K562 (cell line): ENCODE measurements at regions not wholly inside any gene's neighbourhood (a gene's known extent, or its start where the extent isn't known, plus 50 kb on each side); places are given as distances from the start of the nearest gene placed in this dataset.

ENCODE experiments used
- ATAC-seq: fragments of 200-7000 bp; cut with Tn5 transposase; 3 replicates; pipeline ENCODE4 v1.9.1; 2020; ENCODE audit warnings: moderate library complexity
- BruUV-seq: library from RNA; stranded (reverse); fragments of 400-500 nt; replicated peaks from 2 replicates; lab custom pipeline; 2021; lab: Mats Ljungman, UMichigan
- CTCF ChIA-PET: fragments of 300-600 bp; formaldehyde crosslinking; extraction: SDS; loops from one replicate; lab custom pipeline; 2021; ENCODE audit warnings: low intra/inter-chr PET ratio; lab: Yijun Ruan, JAX
- POLR2A ChIA-PET: fragments of 300-600, 350-650 bp; sonication (Branson Sonifier 250); formaldehyde crosslinking; extraction: SDS; loops from one replicate; lab custom pipeline; 2021; ENCODE audit warnings: antibody characterized with exemption, inconsistent platforms; lab: Yijun Ruan, JAX
- DNase-seq, 4 experiments: peaks; one replicate each; pipeline versions ENCODE4 v3.0.0 to v3.0.0-alpha.2; 2011 to 2018; ENCODE audit warnings: low spot score in 3 of 4, mixed read lengths in 3 of 4; ENCODE audit errors: extremely low read depth in 1 of 4
- FAIRE-seq: peaks from 2 replicates; lab custom pipeline; 2011; peaks lifted over from hg19 to GRCh38; lab: Jason Lieb, UNC
- H2AFZ ChIP-seq: 2 replicates; pipeline ENCODE4 v1.6.0; 2011; ENCODE audit warnings: low read depth, low read length, control low read depth, inconsistent platforms
- H3K27ac ChIP-seq: fragments of 200-600 bp; 3 replicates; pipeline ENCODE4 v1.8.0; 2011; ENCODE audit warnings: low read depth, mild to moderate bottlenecking, control low read depth, inconsistent platforms, low read length, moderate library complexity, mixed read lengths; ENCODE audit errors: extremely low read depth
- H3K27me3 ChIP-seq, 2 experiments: fragments of 300-600 bp in 1 of 2; 2 replicates in 1 of 2; 3 replicates in 1 of 2; pipeline versions ENCODE4 v1.6.0 to v1.8.0; 2011; ENCODE audit warnings: inconsistent platforms in 2 of 2, low read length in 2 of 2, mild to moderate bottlenecking in 1 of 2, mixed read lengths in 1 of 2, moderate library complexity in 1 of 2; ENCODE audit not compliant: control insufficient read depth in 2 of 2, insufficient read depth in 2 of 2
- H3K36me3 ChIP-seq: fragments of 300-600 bp; 3 replicates; pipeline ENCODE4 v1.8.0; 2011; ENCODE audit warnings: mild to moderate bottlenecking, low read length, inconsistent platforms; ENCODE audit not compliant: control insufficient read depth, insufficient read depth
- H3K4me1 ChIP-seq, 2 experiments: fragments of 200-600 bp in 1 of 2; replicated peaks in 1 of 2; 2 replicates in 1 of 2; 3 replicates in 1 of 2; pipeline versions ENCODE4 v1.5.1 to v1.8.0; 2011; ENCODE audit warnings: inconsistent platforms in 2 of 2, low read length in 2 of 2, mild to moderate bottlenecking in 1 of 2, mixed read lengths in 1 of 2, moderate library complexity in 1 of 2; ENCODE audit not compliant: control insufficient read depth in 2 of 2, insufficient read depth in 2 of 2
- H3K4me2 ChIP-seq: 2 replicates; pipeline ENCODE4 v1.6.1; 2011; ENCODE audit warnings: low read length, control low read depth, inconsistent platforms, mixed read lengths; ENCODE audit not compliant: insufficient read depth
- H3K4me3 ChIP-seq: fragments of 200-600 bp; sonication (generic), shearing (Covaris generic); 2 replicates; pipeline ENCODE4 v1.5.1; 2016; ENCODE audit warnings: control low read depth, inconsistent platforms
- H3K79me2 ChIP-seq: fragments of 200-600 bp; 3 replicates; pipeline ENCODE4 v1.8.0; 2011; ENCODE audit warnings: low read length, inconsistent platforms; ENCODE audit not compliant: control insufficient read depth, insufficient read depth
- H3K9ac ChIP-seq, 2 experiments: 2 replicates each; pipeline versions ENCODE4 v1.6.0 to v1.6.1; 2011; ENCODE audit warnings: low read depth in 2 of 2, low read length in 2 of 2, control low read depth in 1 of 2, inconsistent platforms in 1 of 2, mild to moderate bottlenecking in 1 of 2, mixed read lengths in 1 of 2; ENCODE audit not compliant: insufficient read depth in 1 of 2
- H3K9me1 ChIP-seq: one replicate; pipeline ENCODE4 v1.6.0; 2011; ENCODE audit warnings: inconsistent platforms, mild to moderate bottlenecking, low read length, moderate library complexity; ENCODE audit not compliant: control insufficient read depth, insufficient read depth
- H3K9me3 ChIP-seq: replicated peaks from 2 replicates; pipeline ENCODE4 v1.5.1; 2011; ENCODE audit warnings: low read depth, low read length, inconsistent platforms; ENCODE audit not compliant: control insufficient read depth, insufficient read depth
- H4K20me1 ChIP-seq: replicated peaks from 2 replicates; pipeline ENCODE4 v1.6.1; 2011; ENCODE audit warnings: low read length, inconsistent platforms, mixed read lengths; ENCODE audit not compliant: control insufficient read depth, insufficient read depth
- CBX5 ChIP-seq: IDR thresholded peaks from 2 replicates; pipeline ENCODE4 v1.6.1; 2014; ENCODE audit warnings: low read depth, borderline replicate concordance
- ETV6 ChIP-seq, 3 experiments: fragments of 150-350 bp in 1 of 3; sonication (generic) in 1 of 3; formaldehyde crosslinking in 1 of 3; IDR thresholded peaks; 2 replicates each; pipeline versions ENCODE4 v1.6.1 to v1.8.0; 2014 to 2022; ENCODE audit warnings: borderline replicate concordance in 2 of 3, low read depth in 2 of 3, antibody characterized with exemption in 1 of 3, low read length in 1 of 3, mild to moderate bottlenecking in 1 of 3, missing genetic modification reagents in 1 of 3
- HDAC6 ChIP-seq: IDR thresholded peaks from 2 replicates; pipeline ENCODE4 v1.6.1; 2012; ENCODE audit warnings: low read depth, mild to moderate bottlenecking, control low read depth, inconsistent platforms, low read length, moderate library complexity
- PCBP1 ChIP-seq: fragments of 200-400 bp; formaldehyde crosslinking; IDR thresholded peaks from 2 replicates; pipeline ENCODE4 v1.6.1; 2018; ENCODE audit warnings: mild to moderate bottlenecking, low read depth, low read length; ENCODE audit not compliant: poor library complexity, severe bottlenecking
- PTTG1 ChIP-seq: fragments of 450-650 bp; IDR thresholded peaks from 2 replicates; pipeline ENCODE4 v1.6.1; 2016; ENCODE audit warnings: low read depth, mild to moderate bottlenecking, missing genetic modification characterization, missing compliant biosample characterization
- SIN3A ChIP-seq, 2 experiments: fragments of 150-350 bp in 1 of 2; IDR thresholded peaks; 2 replicates each; pipeline ENCODE4 v1.6.1; 2011 to 2016; ENCODE audit warnings: borderline replicate concordance in 2 of 2, low read depth in 2 of 2, low read length in 2 of 2, mild to moderate bottlenecking in 2 of 2, moderate library complexity in 2 of 2; ENCODE audit not compliant: control insufficient read depth in 1 of 2
- SMARCB1 ChIP-seq: IDR thresholded peaks from 2 replicates; pipeline ENCODE4 v1.6.1; 2011; ENCODE audit warnings: improper control_type of control experiment, low read depth; ENCODE audit not compliant: insufficient read length
- SREBF2 ChIP-seq: sonication (generic); formaldehyde crosslinking; IDR thresholded peaks from 2 replicates; pipeline ENCODE4 v1.4.0; 2020; ENCODE audit warnings: mild to moderate bottlenecking, missing genetic modification reagents
- WHSC1 ChIP-seq: IDR thresholded peaks from one replicate; pipeline ENCODE4 v1.6.1; 2012; ENCODE audit warnings: low read length, control low read depth, inconsistent platforms
- WGBS: fragments of 100-300 bp; shearing (Covaris generic); methylation state at CpG from one replicate; pipeline ENCODE4 v1.1.6; 2016; ENCODE audit warnings: low coverage, mixed read lengths; ENCODE audit not compliant: insufficient coverage; ENCODE audit errors: missing lambda C conversion rate; 5-methylcytosine and 5-hydroxymethylcytosine counted together
- in situ Hi-C: fragments of 300-500 bp; cut with MboI; formaldehyde crosslinking; loops from 4 replicates; pipeline ENCODE4 v1.15.0; 2018; ENCODE audit warnings: inconsistent platforms, mixed read lengths
- intact Hi-C: fragments of 100-400 bp; cut with micrococcal nuclease; formaldehyde crosslinking; loops from 2 replicates; pipeline ENCODE4 v1.14.2; 2022
- TF ChIP-seq, protein P1 (sequence below): sonication (generic); IDR thresholded peaks from 2 replicates; pipeline ENCODE4 v1.6.1; 2016

DNA sequence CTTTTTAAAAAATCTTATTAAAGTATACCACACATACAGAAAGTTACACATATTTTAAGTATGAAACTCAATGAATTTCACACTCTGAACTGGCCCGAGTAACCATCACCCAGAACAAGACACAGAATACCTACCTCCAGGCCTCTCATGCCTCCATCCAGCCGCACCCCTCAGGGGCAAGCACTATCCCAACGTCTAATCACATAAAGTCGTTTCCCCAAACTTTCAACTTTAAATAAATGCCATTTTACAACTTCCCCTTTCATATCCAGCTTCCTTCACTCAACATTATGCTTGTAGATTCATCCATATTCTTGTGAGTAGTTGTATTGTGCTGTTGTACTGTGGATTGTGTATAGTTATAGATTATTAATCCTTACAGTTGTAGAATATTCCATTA, 539.1 kb downstream of the CD83 start:
- intact Hi-C loops = no loop called here
- ATAC-seq = no peak
- Histone ChIP-seq H3K4me3 (no peak overlapping the region), H3K27ac (no peak overlapping the region), H3K4me2 (no peak overlapping the region), H3K9me1 (no peaks in the 10 kb centered on the region), H3K9ac (no peak overlapping the region), H3K79me2 (no peaks in the 10 kb centered on the region), H3K9me3 (no peaks in the 10 kb centered on the region), H2AFZ (no peak overlapping the region), H3K4me1 (peaks cover 0 to 25% of the 10 kb centered on the region in 2 experiments; a peak in 3 of 5 replicates)
- DNase-seq = no peak
- ChIA-PET CTCF (no interaction called here), POLR2A (interaction anchor here (0.7 to 1.4 kb wide), 3 partner anchors 13 to 426 kb away, joined by 3 read pairs; no protein-coding TSS in a partner anchor)
- WGBS = 43% methylated on average over 4 of the region's 4 CpGs
- BruUV-seq = no TSS peak
- FAIRE-seq = no peak
- TF ChIP-seq PCBP1 (no peak), SREBF2 (no peak), PTTG1 (no peak), WHSC1 (no peak), ETV6 (IDR thresholded peaks at IDR 0.05; ENCODE audit: borderline replicate concordance in 1 of 2, low read depth in 2 of 2, low read length in 1 of 2) (no peak), ETV6 (CRISPR knock-in tag; IDR thresholded peaks at IDR 0.05; ENCODE audit: borderline replicate concordance) (no peak), HDAC6 (no peak)
- TF ChIP-seq, all 486 proteins: peak for 0
- Histone ChIP-seq H3K36me3 (no peaks in the 10 kb centered on the region), H4K20me1 (no peaks in the 10 kb centered on the region), H3K27me3 (no peaks in the 10 kb centered on the region)
- in situ Hi-C loops = no loop called here

DNA sequence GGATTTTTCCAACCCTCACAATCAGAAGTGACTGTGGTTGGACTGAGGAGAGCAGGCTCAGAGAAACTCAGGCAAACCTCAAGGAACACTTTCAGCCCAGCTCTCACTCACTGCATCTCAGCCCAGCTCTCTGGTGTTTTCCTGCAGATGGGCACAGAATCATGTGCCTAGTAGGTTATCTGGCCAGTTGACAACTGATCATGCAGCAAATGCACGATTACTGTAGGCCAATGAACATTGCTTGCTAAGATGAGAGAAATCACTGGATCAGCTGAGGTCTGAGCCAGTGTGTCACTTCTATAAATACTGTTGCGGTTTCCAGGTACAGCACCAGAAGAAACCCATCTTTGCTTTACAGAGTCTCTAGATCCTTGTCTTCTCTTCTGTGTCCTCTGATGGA, 540.5 kb downstream of the CD83 start:
- ChIA-PET CTCF (no interaction called here), POLR2A (no interaction called here)
- no peak for ATAC-seq
- no peaks in the 10 kb centered on the region for H3K79me2 ChIP-seq
- H2AFZ ChIP-seq = no peak overlapping the region
- no peaks in the 10 kb centered on the region for H3K9me1 ChIP-seq
- BruUV-seq = no TSS peak
- no peak for TF ChIP-seq SIN3A (IDR thresholded peaks at IDR 0.05; ENCODE audit: borderline replicate concordance in 2 of 2, control insufficient read depth in 1 of 2, low read depth in 2 of 2, low read length in 2 of 2)
- no peak for TF ChIP-seq CBX5
- TF ChIP-seq, protein P1, sequence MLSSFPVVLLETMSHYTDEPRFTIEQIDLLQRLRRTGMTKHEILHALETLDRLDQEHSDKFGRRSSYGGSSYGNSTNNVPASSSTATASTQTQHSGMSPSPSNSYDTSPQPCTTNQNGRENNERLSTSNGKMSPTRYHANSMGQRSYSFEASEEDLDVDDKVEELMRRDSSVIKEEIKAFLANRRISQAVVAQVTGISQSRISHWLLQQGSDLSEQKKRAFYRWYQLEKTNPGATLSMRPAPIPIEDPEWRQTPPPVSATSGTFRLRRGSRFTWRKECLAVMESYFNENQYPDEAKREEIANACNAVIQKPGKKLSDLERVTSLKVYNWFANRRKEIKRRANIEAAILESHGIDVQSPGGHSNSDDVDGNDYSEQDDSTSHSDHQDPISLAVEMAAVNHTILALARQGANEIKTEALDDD = no peak
- no peak for TF ChIP-seq SMARCB1
- no peak for DNase-seq
- intact Hi-C loops = no loop called here
- no peak overlapping the region for H3K27ac ChIP-seq
- 24% methylated on average over 2 of the region's 2 CpGs for WGBS
- no peaks in the 10 kb centered on the region for H4K20me1 ChIP-seq
- no peak overlapping the region; a peak in 1 of 4 replicates for H3K9ac ChIP-seq
- H3K4me1 ChIP-seq = peaks cover 0 to 26% of the 10 kb centered on the region in 2 experiments; a peak in 3 of 5 replicates
- H3K4me3 ChIP-seq = no peak overlapping the region
- in situ Hi-C loops = no loop called here
- H3K4me2 ChIP-seq = no peak overlapping the region
- H3K27me3 ChIP-seq = no peaks in the 10 kb centered on the region
- no peaks in the 10 kb centered on the region for H3K36me3 ChIP-seq
- no peaks in the 10 kb centered on the region for H3K9me3 ChIP-seq
- FAIRE-seq = no peak
